ENCODE measurements at regions not wholly inside any gene's neighbourhood (a gene's known extent, or its start where the extent isn't known, plus 50 kb on each side); places are given as distances from the start of the nearest gene placed in this dataset.

- H3K4me3 ChIP-seq (ENCODE audit: low read depth, low read length, poor library complexity, severe bottlenecking): no peak overlapping the region
- no peak overlapping the region for H2AFZ ChIP-seq (ENCODE audit: low read length)
- no peaks in the 10 kb centered on the region for H3K36me3 ChIP-seq (ENCODE audit: insufficient read depth, low read length)
- no peaks in the 10 kb centered on the region for H3K27me3 ChIP-seq (ENCODE audit: insufficient read depth, low read length)
- no peak overlapping the region for H3K27ac ChIP-seq (ENCODE audit: low read depth, low read length, poor library complexity, severe bottlenecking)
- H3K4me1 ChIP-seq (ENCODE audit: insufficient read depth, low read length, severe bottlenecking): no peaks in the 10 kb centered on the region
- H3K9ac ChIP-seq (ENCODE audit: low read length): no peak overlapping the region
- no peaks in the 10 kb centered on the region for H4K20me1 ChIP-seq (ENCODE audit: insufficient read depth, low read length)
- H3K9me3 ChIP-seq (ENCODE audit: low read length): no peaks in the 10 kb centered on the region
- no peaks in the 10 kb centered on the region for H3K79me2 ChIP-seq (ENCODE audit: insufficient read depth, low read length)
- H3K4me2 ChIP-seq (ENCODE audit: low read length): no peak overlapping the region
- H3K9me2 ChIP-seq (ENCODE audit: low read depth, low read length): no peaks in the 10 kb centered on the region
- no peak for TF ChIP-seq EZH2 (IDR thresholded peaks at IDR 0.05; ENCODE audit: borderline replicate concordance, low read length)
- no peaks in the 10 kb centered on the region for H3F3A ChIP-seq (ENCODE audit: insufficient read depth, low read length)
Observed at GRCh38 chr6:40685862-40686261, 98.7 kb upstream of the LRFN2 start.

- H3K4me2 ChIP-seq (ENCODE audit: low read length): no peak overlapping the region
- no peaks in the 10 kb centered on the region for H3K9me3 ChIP-seq (ENCODE audit: low read length)
Observed at GRCh38 chr6:40681622-40682021, 94.5 kb upstream of the LRFN2 start.

DNA sequence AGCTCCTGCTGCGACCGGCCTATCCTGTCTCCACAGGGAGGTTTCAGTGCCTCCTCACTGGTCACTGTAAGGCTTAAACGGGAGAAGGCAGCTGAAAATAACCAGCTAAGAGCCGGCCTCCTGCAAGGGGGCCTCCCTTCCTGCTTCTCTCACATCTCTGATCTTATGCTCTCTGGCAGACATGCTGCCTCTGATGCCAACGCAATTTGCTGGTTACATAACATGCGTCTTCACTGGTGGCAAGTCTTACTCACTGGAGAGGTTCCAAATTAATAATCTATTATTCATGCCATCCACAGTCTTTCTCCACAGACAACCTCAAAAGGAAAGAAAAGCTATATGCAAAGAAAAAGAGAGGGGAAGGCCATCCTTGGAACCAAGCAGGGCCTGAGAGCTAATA lies 91.8 kb upstream of the LRFN2 start:
- H3K79me2 ChIP-seq (ENCODE audit: insufficient read depth, low read length): no peaks in the 10 kb centered on the region
- H3K36me3 ChIP-seq (ENCODE audit: insufficient read depth, low read length): no peaks in the 10 kb centered on the region
- H4K20me1 ChIP-seq (ENCODE audit: insufficient read depth, low read length): no peaks in the 10 kb centered on the region
- H3K9ac ChIP-seq (ENCODE audit: low read length): no peak overlapping the region
- no peak overlapping the region for H3K4me2 ChIP-seq (ENCODE audit: low read length)
- H3K4me3 ChIP-seq (ENCODE audit: low read depth, low read length, poor library complexity, severe bottlenecking): no peak overlapping the region
- H3K27me3 ChIP-seq (ENCODE audit: insufficient read depth, low read length): no peaks in the 10 kb centered on the region
- H3K4me1 ChIP-seq (ENCODE audit: insufficient read depth, low read length, severe bottlenecking): peaks cover 2% of the 10 kb centered on the region
- H3F3A ChIP-seq (ENCODE audit: insufficient read depth, low read length): no peaks in the 10 kb centered on the region
- no peak overlapping the region for H2AFZ ChIP-seq (ENCODE audit: low read length)
- no peaks in the 10 kb centered on the region for H3K9me2 ChIP-seq (ENCODE audit: low read depth, low read length)
- H3K27ac ChIP-seq (ENCODE audit: low read depth, low read length, poor library complexity, severe bottlenecking): no peak overlapping the region
- H3K9me3 ChIP-seq (ENCODE audit: low read length): no peaks in the 10 kb centered on the region
- TF ChIP-seq EZH2 (IDR thresholded peaks at IDR 0.05; ENCODE audit: borderline replicate concordance, low read length): no peak
- TF ChIP-seq, protein P1, sequence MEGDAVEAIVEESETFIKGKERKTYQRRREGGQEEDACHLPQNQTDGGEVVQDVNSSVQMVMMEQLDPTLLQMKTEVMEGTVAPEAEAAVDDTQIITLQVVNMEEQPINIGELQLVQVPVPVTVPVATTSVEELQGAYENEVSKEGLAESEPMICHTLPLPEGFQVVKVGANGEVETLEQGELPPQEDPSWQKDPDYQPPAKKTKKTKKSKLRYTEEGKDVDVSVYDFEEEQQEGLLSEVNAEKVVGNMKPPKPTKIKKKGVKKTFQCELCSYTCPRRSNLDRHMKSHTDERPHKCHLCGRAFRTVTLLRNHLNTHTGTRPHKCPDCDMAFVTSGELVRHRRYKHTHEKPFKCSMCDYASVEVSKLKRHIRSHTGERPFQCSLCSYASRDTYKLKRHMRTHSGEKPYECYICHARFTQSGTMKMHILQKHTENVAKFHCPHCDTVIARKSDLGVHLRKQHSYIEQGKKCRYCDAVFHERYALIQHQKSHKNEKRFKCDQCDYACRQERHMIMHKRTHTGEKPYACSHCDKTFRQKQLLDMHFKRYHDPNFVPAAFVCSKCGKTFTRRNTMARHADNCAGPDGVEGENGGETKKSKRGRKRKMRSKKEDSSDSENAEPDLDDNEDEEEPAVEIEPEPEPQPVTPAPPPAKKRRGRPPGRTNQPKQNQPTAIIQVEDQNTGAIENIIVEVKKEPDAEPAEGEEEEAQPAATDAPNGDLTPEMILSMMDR (IDR thresholded peaks at IDR 0.05; ENCODE audit: low read length): no peak

More at GRCh38 chr6:40681622-40682021, 94.5 kb upstream of the LRFN2 start:
- H3K4me3 ChIP-seq (ENCODE audit: low read depth, low read length, poor library complexity, severe bottlenecking): no peak overlapping the region
- no peaks in the 10 kb centered on the region for H3K9me2 ChIP-seq (ENCODE audit: low read depth, low read length)
- H3K36me3 ChIP-seq (ENCODE audit: insufficient read depth, low read length): no peaks in the 10 kb centered on the region
- H3K9ac ChIP-seq (ENCODE audit: low read length): no peak overlapping the region
- TF ChIP-seq EZH2 (IDR thresholded peaks at IDR 0.05; ENCODE audit: borderline replicate concordance, low read length): no peak
- TF ChIP-seq, protein P1 (IDR thresholded peaks at IDR 0.05; ENCODE audit: low read length): no peak
- no peak overlapping the region for H2AFZ ChIP-seq (ENCODE audit: low read length)
- H4K20me1 ChIP-seq (ENCODE audit: insufficient read depth, low read length): no peaks in the 10 kb centered on the region
- no peaks in the 10 kb centered on the region for H3F3A ChIP-seq (ENCODE audit: insufficient read depth, low read length)
- H3K79me2 ChIP-seq (ENCODE audit: insufficient read depth, low read length): no peaks in the 10 kb centered on the region
- no peaks in the 10 kb centered on the region for H3K4me1 ChIP-seq (ENCODE audit: insufficient read depth, low read length, severe bottlenecking)
- no peaks in the 10 kb centered on the region for H3K27me3 ChIP-seq (ENCODE audit: insufficient read depth, low read length)
- H3K27ac ChIP-seq (ENCODE audit: low read depth, low read length, poor library complexity, severe bottlenecking): no peak overlapping the region

GRCh38 chr6:40674170-40674569 lies 87.0 kb upstream of the LRFN2 start:
- H3K4me3 ChIP-seq (ENCODE audit: low read depth, low read length, poor library complexity, severe bottlenecking): no peak overlapping the region
- TF ChIP-seq EZH2 (IDR thresholded peaks at IDR 0.05; ENCODE audit: borderline replicate concordance, low read length): no peak
- TF ChIP-seq, protein P1 (IDR thresholded peaks at IDR 0.05; ENCODE audit: low read length): no peak

More at GRCh38 chr6:40674170-40674569, 87.0 kb upstream of the LRFN2 start:
- Histone ChIP-seq H3K4me1 (ENCODE audit: insufficient read depth, low read length, severe bottlenecking) (peaks cover 25% of the 10 kb centered on the region), H3K9me3 (ENCODE audit: low read length) (no peaks in the 10 kb centered on the region), H3K9me2 (ENCODE audit: low read depth, low read length) (no peaks in the 10 kb centered on the region), H3K79me2 (ENCODE audit: insufficient read depth, low read length) (no peaks in the 10 kb centered on the region), H3F3A (ENCODE audit: insufficient read depth, low read length) (no peaks in the 10 kb centered on the region), H2AFZ (ENCODE audit: low read length) (no peak overlapping the region), H3K27ac (ENCODE audit: low read depth, low read length, poor library complexity, severe bottlenecking) (no peak overlapping the region), H3K27me3 (ENCODE audit: insufficient read depth, low read length) (no peaks in the 10 kb centered on the region), H4K20me1 (ENCODE audit: insufficient read depth, low read length) (no peaks in the 10 kb centered on the region), H3K9ac (ENCODE audit: low read length) (no peak overlapping the region), H3K36me3 (ENCODE audit: insufficient read depth, low read length) (no peaks in the 10 kb centered on the region), H3K4me2 (ENCODE audit: low read length) (no peak overlapping the region)
